HT1080 (cell line): ENCODE measurements at regions not wholly inside any gene's neighbourhood (a gene's known extent, or its start where the extent isn't known, plus 50 kb on each side); places are given as distances from the start of the nearest gene placed in this dataset.

Experiments used
- DNase-seq: peaks from one replicate; pipeline ENCODE4 v3.0.0-alpha.2; 2015; ENCODE audit warnings: low read depth

DNA sequence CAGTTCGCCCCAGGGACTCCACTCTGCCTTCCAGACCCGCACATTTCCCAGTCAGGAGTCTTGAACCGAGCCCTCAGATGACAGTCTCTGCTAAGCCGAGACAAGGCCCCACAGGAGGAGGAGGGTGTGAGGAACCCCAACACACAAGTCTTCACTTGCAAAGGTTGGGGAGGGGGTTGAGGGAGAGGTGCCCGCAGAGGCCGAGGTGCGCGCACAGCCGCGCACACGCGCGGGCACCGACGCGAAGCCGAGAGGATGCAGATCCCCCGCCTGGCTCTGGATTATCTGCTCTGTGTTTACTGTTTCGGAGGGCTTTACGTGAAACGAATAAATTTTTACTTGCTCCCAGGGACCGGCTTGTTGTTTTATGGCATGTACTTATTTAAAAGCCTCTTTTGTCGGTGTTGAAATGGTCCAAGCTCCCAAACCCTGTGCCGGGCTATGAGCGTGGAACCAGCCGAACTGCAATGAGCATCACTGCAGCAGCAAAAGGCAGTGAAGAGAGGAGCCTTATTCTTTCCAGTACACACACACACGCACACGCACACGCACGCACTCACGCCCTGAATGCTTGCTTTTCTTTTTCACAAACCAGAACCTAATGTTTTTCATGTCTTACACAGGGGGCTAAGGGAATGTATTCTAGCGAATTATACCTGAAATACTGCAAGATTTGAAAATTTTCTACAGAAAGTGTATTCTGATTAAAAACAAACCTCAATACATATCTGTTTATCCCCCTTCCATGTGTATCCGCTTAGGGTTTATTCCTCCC lies 297.7 kb downstream of the PARP8 start:
- no peak for DNase-seq

- no peak for DNase-seq
These were observed 298.6 kb downstream of the PARP8 start for GRCh38 chr5:50964746-50965653.

DNA sequence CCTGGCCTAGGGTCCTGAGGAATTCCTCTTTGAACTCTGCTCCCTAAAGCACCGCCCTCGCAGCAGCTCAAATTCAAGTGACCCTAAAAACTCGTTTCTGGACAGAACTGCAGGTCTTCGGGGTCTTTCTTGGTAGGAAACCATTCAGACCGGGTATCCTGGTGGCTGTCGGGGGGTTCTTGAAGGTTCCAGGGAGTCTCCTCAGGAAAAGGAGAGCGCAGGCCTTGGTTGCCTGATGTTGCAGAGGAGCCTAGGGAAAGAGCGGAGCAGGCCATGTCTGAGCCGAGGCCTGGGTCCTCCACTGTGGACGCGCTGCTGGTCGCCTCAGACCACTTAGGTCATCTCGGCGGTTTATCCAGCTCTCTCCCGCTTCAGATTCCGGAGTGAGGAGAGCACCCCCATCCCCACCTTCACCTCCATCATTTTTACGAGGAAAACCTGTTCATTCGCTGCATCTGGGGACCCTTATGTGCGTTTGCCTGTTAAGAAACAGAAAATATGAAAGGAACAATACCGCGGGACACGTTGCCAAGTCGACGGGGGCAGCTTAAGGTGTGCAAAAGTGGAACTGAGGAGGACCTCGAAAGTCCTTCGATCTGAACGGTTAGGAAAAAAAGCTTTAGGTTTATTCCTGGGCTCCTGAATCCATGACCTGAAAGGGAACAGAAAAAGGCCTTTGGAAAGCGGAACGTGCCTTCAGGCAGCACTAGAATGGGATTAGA lies 299.4 kb downstream of the PARP8 start:
- no peak for DNase-seq

DNA sequence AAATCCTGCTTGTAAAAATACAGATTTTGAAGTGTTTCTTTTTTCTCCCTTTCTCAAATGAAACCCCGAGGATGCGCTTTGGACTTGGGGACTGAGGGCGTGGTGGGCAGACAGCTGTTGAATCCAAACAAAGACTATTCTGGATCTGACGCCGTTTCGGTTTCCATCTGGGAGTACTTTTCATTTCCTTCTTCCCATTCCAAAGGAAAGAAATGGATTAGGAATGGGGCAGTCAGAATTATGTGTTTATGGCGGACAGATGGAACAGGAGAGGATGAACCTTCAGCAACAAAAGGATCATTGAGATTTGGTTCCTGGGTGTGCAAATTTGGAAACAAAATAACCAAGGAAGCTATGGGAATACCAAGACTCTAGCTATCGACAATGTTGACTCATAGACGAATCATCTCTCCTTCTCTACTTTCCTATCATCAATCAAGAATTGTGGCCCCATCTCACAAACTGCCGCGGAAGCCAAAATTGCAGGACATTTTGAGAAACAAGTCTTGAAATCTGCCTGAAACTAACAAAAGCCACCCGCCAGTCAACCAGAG lies 300.6 kb downstream of the PARP8 start:
- no peak for DNase-seq

DNA sequence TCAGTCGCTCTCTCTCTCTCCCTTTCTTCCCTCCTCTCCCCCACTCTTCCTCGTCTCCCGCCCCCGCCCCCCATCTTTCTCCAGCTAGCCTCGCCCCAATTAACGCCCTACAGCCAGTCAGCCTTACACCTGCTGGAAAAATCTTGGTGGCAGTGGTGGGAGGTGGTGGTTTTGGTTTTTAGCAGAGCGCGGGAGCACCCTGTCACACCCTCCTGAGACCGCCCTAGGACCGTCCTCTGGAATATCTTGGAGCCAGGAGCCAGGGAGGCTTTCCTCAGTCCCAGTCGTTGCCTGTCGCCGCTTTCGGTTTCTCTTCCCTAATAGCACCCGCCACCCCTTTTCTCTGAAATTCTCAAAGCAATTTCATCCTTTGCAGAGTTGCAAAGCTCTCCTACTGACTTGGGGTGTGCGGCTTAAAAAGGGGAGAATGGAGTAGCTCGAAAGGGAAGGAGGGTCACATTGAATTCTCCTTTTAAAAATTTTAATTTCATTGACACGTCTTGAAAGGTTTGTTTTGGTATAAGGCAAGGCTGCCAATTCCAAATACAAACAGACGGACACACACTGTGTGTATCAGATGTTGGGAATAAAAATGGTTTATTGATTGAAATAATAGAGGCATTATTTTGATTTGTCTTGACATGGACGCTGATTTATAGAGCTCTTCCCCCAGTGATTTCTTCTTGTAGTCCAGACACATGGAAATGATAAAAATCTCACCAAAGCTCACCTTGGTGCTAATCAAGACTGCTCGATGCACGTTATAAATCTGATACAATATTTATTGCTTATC lies 301.3 kb downstream of the PARP8 start:
- DNase-seq = no peak

DNA sequence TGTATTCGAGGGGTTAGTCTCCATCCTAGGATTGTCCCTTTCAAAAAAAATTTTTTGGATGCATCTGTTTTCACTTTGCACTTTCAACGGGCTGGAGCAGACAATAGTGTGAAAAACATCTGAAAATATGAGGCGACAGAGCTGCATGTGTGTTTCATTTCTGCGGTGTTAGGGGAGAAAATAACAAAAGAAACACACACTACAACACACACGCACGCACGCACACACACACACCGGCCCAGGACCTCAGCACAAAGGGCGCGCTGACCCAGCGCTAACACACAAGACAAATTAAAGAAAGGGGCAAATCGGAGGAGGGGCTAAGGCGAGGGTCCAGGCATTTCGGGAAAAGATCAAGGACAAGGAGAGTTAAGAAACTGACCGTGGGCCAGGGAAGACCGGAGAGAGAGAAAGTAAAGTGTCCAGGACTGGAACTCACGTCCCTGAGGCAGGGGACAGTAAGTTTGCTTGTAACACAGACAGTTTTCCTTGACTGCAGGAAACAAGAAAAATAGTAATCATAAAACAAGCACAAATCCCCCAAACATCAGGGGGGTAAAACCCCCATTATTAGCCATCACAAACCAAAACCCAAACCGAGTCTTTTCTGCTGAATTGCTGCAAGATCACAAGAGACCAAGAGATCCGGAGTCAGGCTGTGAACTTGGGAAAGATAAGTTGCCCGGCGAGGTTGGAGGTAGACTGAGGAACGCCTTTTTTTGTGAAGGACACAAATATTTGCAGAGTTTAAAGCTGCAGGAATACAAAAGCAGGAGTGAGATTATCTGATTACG lies 302.1 kb downstream of the PARP8 start:
- no peak for DNase-seq

DNA sequence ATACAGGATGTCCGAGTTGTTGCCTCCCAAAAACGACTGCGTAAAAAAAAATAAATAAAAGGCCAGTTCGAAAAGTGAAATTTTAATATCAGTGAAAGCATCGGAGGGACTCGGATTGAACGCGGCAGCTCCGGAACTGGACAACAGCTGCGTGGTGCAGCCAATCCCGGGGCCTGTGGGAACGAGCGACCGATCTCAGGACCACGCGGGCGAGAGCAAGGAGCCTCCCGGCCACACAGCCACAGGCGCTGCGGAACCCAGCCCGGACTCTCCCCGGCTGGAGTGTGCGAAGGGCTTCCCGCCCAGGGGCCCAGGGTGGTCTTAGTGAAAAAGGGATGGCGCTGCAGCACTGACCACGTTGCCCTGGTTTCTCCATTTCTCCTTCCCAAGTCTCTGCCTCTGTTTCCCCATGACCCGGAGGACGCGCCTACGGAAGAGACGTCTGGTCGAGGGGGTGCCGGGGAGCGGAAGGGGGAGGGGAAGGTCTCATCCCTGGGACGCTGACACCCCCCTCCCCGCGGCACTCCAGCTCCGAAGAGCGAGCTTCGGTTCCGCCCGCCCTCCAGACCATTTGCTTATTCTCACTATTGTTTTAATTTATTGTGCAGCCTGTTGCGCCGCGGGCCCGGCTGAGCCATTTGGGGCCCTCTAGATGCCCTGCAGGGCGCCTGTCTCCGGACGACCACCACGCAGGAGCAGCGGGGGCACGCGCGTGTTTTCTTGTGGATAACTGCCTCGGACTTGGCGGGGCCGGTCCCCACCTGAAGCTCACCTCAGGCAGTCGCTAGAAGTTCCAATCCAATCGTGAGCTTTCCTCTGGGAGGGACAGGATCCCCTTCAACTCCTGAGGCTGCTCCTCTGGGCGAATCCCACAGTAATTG lies 303.0 kb downstream of the PARP8 start:
- no peak for DNase-seq

GRCh38 chr5:50975840-50976239 lies 309.4 kb downstream of the PARP8 start:
- no peak for DNase-seq

DNA sequence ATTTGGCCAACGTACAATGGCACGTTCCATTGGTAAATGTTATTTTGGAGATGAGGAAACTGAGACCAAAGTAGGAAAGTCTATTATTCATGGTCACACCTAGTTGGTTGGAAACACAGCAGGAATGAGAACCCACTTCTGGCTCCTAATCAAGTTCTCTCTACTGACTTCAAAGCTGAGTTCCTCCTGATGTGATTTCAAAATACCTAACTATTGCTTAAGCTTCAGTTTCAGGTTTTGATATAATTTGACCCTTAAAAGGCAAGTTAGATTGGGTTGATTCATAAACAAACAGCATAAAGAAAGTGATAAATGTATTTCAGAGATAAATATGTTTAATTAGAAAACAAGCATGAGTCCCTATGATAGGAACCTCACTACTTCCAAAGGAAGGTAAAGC lies 312.5 kb downstream of the PARP8 start:
- no peak for DNase-seq

DNA sequence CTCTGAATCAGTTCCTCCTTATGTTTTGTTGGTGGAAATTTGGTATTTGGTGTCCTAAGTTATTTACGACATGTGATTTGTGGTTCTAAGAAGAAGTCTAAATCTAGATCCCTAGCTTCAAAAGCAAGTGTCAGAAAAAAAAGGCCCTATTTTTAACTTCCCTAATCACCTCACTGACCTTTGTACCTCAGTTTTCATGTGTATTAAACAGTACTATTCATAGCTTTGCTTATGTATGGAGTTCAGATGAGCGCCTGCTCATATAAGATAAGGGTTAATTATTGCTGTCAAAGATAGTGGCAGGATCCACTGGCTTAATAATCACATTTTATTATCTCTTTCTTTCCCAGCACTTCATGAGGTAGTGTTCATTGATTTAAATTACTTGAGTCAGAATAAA lies 318.2 kb downstream of the PARP8 start:
- DNase-seq = no peak

DNA sequence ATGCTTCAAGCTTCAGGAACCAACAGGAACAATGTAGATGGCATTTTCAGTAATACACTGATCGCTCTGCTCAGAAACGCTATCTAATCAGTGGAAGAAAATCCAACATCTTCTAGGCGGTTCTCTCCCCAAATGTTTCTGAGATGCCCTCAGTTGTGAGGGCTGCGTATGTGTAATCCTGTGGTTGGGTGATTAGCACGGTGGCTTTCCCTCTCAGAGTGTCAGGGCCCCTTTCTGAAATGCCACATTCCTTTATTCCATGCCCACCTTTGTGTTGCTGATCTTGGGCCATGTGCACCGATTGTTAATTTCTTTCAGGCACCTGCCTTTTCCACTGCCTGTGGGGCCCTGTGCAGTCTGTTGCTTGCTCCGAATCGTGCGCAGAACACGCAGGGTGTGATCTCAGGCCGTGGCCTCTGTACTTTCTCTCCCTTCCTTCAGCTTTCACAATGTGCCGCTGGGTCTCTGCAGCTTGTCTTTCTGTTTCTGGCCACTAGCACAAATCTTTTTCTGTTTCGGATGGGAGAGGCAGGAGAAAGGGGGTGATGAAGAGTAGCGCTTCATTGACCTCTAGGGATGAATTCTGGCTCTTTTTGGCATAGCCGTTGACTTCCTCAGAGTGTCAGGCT lies 324.0 kb downstream of the PARP8 start:
- no peak for DNase-seq

GRCh38 chr5:50995285-50995942 lies 329.0 kb downstream of the PARP8 start:
- no peak for DNase-seq

DNA sequence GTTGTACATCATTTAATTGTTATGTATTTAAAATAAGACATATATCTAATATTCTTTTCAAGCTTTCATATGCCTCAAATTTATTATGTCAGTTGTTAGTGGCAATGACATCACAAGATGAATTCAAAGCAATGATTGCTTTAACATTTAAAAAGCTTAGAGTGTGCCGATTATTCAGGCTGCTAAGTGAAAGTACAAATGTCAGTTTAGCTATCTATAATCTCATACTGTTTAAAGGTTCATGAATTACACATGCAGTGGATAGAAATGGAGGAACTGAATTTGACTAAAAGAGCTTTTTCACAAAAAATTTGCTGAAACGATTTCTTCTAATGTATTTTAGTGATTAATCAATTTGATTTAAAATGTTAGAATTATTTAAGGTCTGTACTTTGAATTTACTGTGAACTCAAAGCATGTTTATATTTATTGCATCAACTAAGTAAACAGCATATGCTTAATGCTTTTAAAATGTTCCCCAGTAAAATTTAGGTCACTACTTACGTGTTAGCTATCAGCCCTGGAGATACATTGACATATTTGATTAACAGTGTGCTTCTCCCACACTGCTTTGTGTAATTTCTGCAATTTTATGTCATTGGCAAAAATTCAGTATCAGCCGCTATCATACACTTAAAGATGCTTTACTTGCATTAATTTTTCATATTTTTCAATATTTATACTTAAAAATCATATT lies 334.9 kb downstream of the PARP8 start:
- DNase-seq = no peak

DNA sequence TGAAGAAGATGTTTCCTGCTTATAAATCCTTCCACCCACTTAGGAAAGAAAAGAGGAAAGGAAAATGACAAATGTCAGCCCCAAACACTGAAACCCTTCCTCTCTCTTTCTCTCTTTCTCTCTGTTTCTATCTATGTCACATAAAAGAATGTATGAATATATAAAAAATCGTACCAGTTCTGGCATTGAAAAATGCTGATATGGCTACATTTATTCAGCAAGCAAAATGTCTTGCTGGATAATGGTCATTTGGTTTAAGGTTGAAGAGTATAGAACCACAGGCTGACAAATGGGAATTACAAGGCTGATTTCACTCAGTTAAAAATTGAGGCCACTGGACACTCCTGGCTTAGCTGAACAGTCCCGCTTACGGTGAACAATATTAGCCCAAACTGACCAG lies 335.9 kb downstream of the PARP8 start:
- DNase-seq = no peak

GRCh38 chr5:51013036-51013435 lies 346.6 kb downstream of the PARP8 start:
- no peak for DNase-seq

DNA sequence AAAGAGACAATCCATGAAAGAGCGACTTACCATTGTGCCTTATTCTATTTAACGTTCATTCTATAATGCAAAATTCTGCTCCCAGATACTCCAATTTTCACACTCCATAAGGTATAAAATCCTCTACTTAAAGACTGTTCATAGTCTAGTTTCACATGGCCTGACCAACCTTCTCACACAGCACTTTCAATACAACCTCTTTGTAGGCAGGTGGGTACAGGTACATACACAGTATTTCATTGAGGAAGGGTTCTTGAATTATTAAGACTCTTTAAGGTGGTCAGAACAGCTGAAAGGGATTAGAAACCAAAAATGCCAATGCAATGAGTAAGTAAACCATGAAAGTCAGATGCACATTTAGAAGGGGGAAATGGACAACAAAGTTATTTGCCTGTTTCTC lies 352.0 kb downstream of the PARP8 start:
- no peak for DNase-seq

DNA sequence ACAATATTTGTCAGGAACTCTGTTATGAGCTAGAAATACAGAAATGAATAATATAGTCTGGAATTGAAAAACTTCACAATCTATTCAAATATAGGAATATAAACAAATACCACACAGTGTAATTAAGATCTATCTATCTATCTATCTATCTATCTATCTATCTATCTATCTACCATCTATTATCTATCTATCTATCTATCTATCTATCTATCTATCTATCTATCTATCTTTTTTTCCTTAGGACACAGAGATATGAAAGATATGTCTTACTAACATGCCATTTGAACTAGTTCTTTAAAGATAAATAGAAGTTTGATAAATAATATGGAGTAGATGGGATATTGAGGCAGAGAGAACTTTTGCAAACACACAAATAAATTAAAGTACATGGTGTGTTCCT lies 357.8 kb downstream of the PARP8 start:
- DNase-seq = no peak
